Esophagus squamous epithelium (tissue), 5 donors: ENCODE measurements at regions not wholly inside any gene's neighbourhood (a gene's known extent, or its start where the extent isn't known, plus 50 kb on each side); places are given as distances from the start of the nearest gene placed in this dataset.
A peak's percentile ranks its signal among the peaks of the same experiment; 100 is the strongest.

ENCODE experiments used
- DNase-seq: peaks from one replicate; lab custom pipeline; 2025; lab: John Stamatoyannopoulos, UW
- H3K27ac ChIP-seq, 4 donors: fragments of 200-600 bp; sonication (generic); one replicate each; pipeline ENCODE4 v1.5.1; 2016 to 2019; ENCODE audit warnings: mild to moderate bottlenecking in 1 of 4
- H3K27me3 ChIP-seq, 4 donors: fragments of 200-600 bp; sonication (generic); 1 replicate in 3 of 4; 2 replicates in 1 of 4; pipeline versions ENCODE4 v1.5.1 to v1.6.0; 2017 to 2021; ENCODE audit warnings: antibody characterized with exemption in 1 of 4
- H3K36me3 ChIP-seq, 3 donors: fragments of 200-600 bp; sonication (generic); one replicate each; pipeline ENCODE4 v1.5.1; 2016 to 2019
- H3K4me1 ChIP-seq, 3 donors: fragments of 200-600 bp; sonication (generic); one replicate each; pipeline ENCODE4 v1.5.1; 2017 to 2019
- H3K4me3 ChIP-seq, 4 donors: fragments of 200-600 bp; sonication (generic); 1 replicate in 3 of 4; 2 replicates in 1 of 4; pipeline ENCODE4 v1.5.1; 2016 to 2019; ENCODE audit warnings: mild to moderate bottlenecking in 2 of 4, moderate library complexity in 1 of 4
- H3K9me3 ChIP-seq, 3 donors: fragments of 200-600 bp; sonication (generic); one replicate each; pipeline ENCODE4 v1.5.1; 2016 to 2019
- POLR2A ChIP-seq, 4 donors: fragments of 450-650 bp; IDR thresholded peaks; one replicate each; pipeline ENCODE4 v1.6.1; 2017; ENCODE audit warnings: antibody characterized with exemption in 4 of 4, mild to moderate bottlenecking in 4 of 4, moderate library complexity in 3 of 4
- WGBS, 2 donors: methylation state at CpG; one replicate each; pipeline ENCODE4 v1.1.5; 2018; 5-methylcytosine and 5-hydroxymethylcytosine counted together
- intact Hi-C: fragments of 100-400 bp; cut with DNase I; formaldehyde crosslinking; loops from one replicate; pipeline ENCODE4 v1.15.0; 2022
- TF ChIP-seq, protein P1 (sequence below), 6 experiments: fragments of 450-650 bp in 4 of 6; fragments of 200-600 bp in 2 of 6; sonication (generic) in 2 of 6; IDR thresholded peaks; one replicate each; pipeline ENCODE4 v1.5.1; 2016 to 2019; ENCODE audit warnings: antibody characterized with exemption in 6 of 6, mild to moderate bottlenecking in 4 of 6, moderate library complexity in 4 of 6
- donor health status: DM: yes; HTN: yes; CAD: no.

DNA sequence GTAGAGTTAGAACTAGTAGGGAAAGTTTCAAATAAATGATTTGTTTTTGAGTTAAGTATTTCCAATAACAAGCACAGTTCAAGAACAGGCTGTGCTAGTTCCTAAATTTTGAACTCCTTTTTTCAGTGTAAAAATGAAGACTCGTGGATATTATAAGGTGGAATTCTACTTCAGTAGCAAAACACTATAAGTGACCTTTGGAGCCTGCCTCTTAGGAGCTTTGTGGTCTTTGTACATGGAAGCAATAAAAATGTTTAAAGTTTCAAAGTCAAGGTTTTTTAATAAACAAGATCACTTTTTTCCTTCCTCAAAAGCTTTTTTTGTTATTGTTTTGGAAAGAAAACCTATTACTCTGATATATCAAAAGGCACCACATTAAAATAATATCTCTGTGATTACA lies 292.4 kb upstream of the VWC2 start:
- 56 to 62% methylated on average over 1 of the region's 1 CpG for WGBS, 2 donors
- H3K27me3 ChIP-seq = no peaks in the 10 kb centered on the region
- intact Hi-C loops = no loop called here
- H3K27ac ChIP-seq = no peak overlapping the region
- H3K9me3 ChIP-seq = no peaks in the 10 kb centered on the region
- H3K36me3 ChIP-seq = no peaks in the 10 kb centered on the region
- no peak for DNase-seq
- TF ChIP-seq, protein P1, sequence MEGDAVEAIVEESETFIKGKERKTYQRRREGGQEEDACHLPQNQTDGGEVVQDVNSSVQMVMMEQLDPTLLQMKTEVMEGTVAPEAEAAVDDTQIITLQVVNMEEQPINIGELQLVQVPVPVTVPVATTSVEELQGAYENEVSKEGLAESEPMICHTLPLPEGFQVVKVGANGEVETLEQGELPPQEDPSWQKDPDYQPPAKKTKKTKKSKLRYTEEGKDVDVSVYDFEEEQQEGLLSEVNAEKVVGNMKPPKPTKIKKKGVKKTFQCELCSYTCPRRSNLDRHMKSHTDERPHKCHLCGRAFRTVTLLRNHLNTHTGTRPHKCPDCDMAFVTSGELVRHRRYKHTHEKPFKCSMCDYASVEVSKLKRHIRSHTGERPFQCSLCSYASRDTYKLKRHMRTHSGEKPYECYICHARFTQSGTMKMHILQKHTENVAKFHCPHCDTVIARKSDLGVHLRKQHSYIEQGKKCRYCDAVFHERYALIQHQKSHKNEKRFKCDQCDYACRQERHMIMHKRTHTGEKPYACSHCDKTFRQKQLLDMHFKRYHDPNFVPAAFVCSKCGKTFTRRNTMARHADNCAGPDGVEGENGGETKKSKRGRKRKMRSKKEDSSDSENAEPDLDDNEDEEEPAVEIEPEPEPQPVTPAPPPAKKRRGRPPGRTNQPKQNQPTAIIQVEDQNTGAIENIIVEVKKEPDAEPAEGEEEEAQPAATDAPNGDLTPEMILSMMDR (IDR thresholded peaks at IDR 0.05) = no peak
- TF ChIP-seq POLR2A (IDR thresholded peaks at IDR 0.05) = no peak
- H3K4me1 ChIP-seq = peaks cover 0 to 16% (median 0%) of the 10 kb centered on the region in 3 donors
- no peak overlapping the region for H3K4me3 ChIP-seq

DNA sequence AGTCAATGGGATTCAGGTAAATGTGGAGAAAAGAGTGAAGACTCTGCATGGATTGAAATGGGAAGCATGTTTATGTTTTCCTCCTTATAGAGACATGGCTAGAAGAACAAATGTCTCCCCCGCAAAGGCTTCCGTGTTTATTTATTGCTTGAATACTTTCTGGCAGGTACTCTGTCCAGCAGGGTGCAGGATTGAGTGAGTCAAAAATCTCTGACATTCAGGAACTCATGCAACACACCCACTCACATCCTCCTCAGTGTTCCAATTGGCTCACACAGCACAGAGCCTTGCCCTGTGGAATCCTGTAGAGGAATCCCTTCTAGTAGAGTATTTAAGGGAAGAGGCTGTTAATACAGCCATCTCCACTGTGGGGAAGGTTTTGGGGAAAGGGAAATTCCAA lies 290.3 kb upstream of the VWC2 start:
- H3K36me3 ChIP-seq = no peaks in the 10 kb centered on the region
- H3K27ac ChIP-seq = no peak overlapping the region
- H3K4me3 ChIP-seq = no peak overlapping the region
- TF ChIP-seq, protein P1 (IDR thresholded peaks at IDR 0.05) = peak in 2 of 6 experiments; percentile 19 to 56
- no peak for TF ChIP-seq POLR2A (IDR thresholded peaks at IDR 0.05)
- H3K27me3 ChIP-seq = no peaks in the 10 kb centered on the region
- no peaks in the 10 kb centered on the region for H3K9me3 ChIP-seq
- WGBS, 2 donors = 52 to 56% methylated on average over 2 of the region's 2 CpGs
- DNase-seq = no peak
- intact Hi-C loops = no loop called here
- peaks cover 0 to 16% (median 0%) of the 10 kb centered on the region in 3 donors for H3K4me1 ChIP-seq

DNA sequence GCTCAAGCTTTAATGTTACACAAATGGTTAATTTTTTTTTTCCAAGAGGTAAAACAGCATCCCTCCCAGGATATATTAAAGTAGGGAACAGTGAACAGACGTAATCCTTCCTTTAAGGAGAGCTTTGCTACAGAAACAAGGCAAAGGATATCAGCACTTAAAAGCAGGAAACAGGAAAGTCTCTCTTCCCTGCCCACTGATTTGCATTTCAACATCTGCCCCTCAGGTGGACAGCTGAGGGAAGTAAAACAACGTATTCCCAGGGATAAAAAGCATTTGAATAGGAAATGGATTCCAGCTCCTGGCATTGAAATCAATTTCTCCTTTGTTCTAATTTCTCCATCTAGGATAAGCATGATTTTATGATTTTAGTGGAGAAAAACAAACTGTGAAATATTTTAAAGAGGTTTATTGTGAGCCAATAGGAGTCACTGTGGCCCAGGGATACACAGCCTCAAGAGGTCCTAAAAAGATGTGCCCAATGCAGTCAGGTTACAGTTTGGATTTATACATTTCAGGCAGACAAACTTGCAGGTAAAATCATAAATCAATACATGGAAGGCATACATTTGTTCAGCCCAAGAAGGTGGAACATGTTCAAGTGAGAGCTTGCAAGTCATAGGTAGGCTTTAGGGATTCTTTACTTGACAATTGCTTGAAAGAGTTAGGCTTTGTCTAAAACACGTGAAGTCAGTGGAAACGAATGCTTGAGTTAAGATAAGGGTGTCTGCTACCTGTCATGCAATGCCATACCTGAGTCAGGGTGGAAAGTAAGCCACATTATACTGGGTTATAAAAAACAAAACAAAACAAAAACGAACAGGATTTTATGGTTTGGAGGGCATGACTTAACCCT lies 286.2 kb upstream of the VWC2 start:
- Histone ChIP-seq H3K9me3 (no peaks in the 10 kb centered on the region), H3K27me3 (no peaks in the 10 kb centered on the region), H3K4me1 (no peaks in the 10 kb centered on the region), H3K27ac (no peak overlapping the region), H3K36me3 (no peaks in the 10 kb centered on the region), H3K4me3 (no peak overlapping the region)
- 19% methylated on average over 5 of the region's 5 CpGs for WGBS, 2 donors
- no peak for DNase-seq
- TF ChIP-seq, protein P1 (IDR thresholded peaks at IDR 0.05) = no peak
- no peak for TF ChIP-seq POLR2A (IDR thresholded peaks at IDR 0.05)
- intact Hi-C loops = no loop called here

DNA sequence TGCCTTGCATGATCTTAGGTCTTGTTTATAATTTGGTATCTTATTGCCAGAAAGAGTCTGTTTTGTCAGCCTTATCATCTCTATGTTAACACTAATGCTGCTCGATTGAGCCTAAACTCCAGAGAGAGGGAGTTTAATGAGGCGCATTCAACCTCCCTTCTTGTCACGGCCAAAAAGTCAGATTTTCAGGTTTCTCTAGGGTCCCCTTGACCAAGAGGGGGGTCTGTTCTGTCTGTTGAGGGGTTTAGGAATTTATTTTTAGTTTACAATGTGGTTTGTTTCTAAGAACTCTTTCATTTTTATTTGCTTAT lies 285.7 kb upstream of the VWC2 start:
- no peaks in the 10 kb centered on the region for H3K9me3 ChIP-seq
- no peak for DNase-seq
- WGBS, 2 donors = 71 to 83% methylated on average over 3 of the region's 3 CpGs
- no peak overlapping the region for H3K4me3 ChIP-seq
- no peaks in the 10 kb centered on the region for H3K27me3 ChIP-seq
- H3K27ac ChIP-seq = no peak overlapping the region
- H3K4me1 ChIP-seq = no peaks in the 10 kb centered on the region
- intact Hi-C loops = no loop called here
- H3K36me3 ChIP-seq = no peaks in the 10 kb centered on the region
- TF ChIP-seq, protein P1 (IDR thresholded peaks at IDR 0.05) = no peak
- TF ChIP-seq POLR2A (IDR thresholded peaks at IDR 0.05) = no peak

DNA sequence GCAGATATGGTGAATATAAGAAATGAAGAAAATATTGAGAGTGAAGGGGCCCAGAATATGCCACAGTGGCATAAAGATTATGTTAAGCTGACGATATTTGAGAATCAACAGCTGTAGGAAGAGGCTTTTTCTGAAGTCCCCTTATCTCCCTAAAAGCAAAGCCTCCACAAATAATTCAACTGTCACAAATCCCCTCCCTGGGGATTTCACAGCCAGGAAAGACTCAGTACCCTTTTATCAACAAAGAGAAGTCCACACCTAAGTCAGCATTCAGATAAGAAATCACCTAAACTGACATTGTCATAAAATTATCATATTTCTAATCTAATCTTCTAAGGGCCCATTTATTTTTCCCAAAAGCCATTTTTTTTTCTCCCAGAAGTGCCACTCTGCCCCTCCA lies 284.9 kb upstream of the VWC2 start:
- TF ChIP-seq, protein P1 (IDR thresholded peaks at IDR 0.05) = no peak
- TF ChIP-seq POLR2A (IDR thresholded peaks at IDR 0.05) = no peak
- 69 to 77% methylated on average over 1 of the region's 1 CpG for WGBS, 2 donors
- Histone ChIP-seq H3K27me3 (no peaks in the 10 kb centered on the region), H3K4me3 (no peak overlapping the region), H3K4me1 (no peaks in the 10 kb centered on the region), H3K36me3 (no peaks in the 10 kb centered on the region), H3K27ac (no peak overlapping the region), H3K9me3 (no peaks in the 10 kb centered on the region)
- intact Hi-C loops = no loop called here
- no peak for DNase-seq
